Hepatocyte (in vitro differentiated cells): ENCODE measurements at regions not wholly inside any gene's neighbourhood (a gene's known extent, or its start where the extent isn't known, plus 50 kb on each side); places are given as distances from the start of the nearest gene placed in this dataset.

ENCODE experiments used
- DNase-seq: peaks from one replicate; pipeline ENCODE4 v3.0.0-alpha.2; 2016; ENCODE audit warnings: low spot score
- H2AFZ ChIP-seq: fragments of 200-600 bp; sonication (generic); 2 replicates; pipeline ENCODE4 v1.6.0; 2016; ENCODE audit warnings: antibody characterized with exemption, mild to moderate bottlenecking
- H3K27ac ChIP-seq: fragments of 200-600 bp; sonication (generic); 2 replicates; pipeline ENCODE4 v1.5.1; 2016; ENCODE audit warnings: mild to moderate bottlenecking
- H3K27me3 ChIP-seq: fragments of 200-600 bp; sonication (generic); 2 replicates; pipeline ENCODE4 v1.6.1; 2016
- H3K36me3 ChIP-seq: fragments of 200-600 bp; sonication (generic); replicated peaks from 2 replicates; pipeline ENCODE4 v1.5.1; 2016; ENCODE audit warnings: low read depth; ENCODE audit not compliant: insufficient read depth
- H3K4me1 ChIP-seq: fragments of 200-600 bp; sonication (generic); 2 replicates; pipeline ENCODE4 v1.5.1; 2016; ENCODE audit warnings: mild to moderate bottlenecking, moderate library complexity; ENCODE audit not compliant: insufficient read depth
- H3K4me2 ChIP-seq: fragments of 200-600 bp; sonication (generic); 2 replicates; pipeline ENCODE4 v1.6.0; 2016
- H3K4me3 ChIP-seq: fragments of 200-600 bp; sonication (generic); 2 replicates; pipeline ENCODE4 v1.5.1; 2016; ENCODE audit warnings: mild to moderate bottlenecking
- H3K79me2 ChIP-seq: fragments of 200-600 bp; sonication (generic); 2 replicates; pipeline ENCODE4 v1.6.0; 2017; ENCODE audit warnings: mild to moderate bottlenecking
- H3K9me2 ChIP-seq: fragments of 200-600 bp; sonication (generic); replicated peaks from 2 replicates; pipeline ENCODE4 v1.6.0; 2017; ENCODE audit warnings: mild to moderate bottlenecking; ENCODE audit not compliant: insufficient read depth
- H3K9me3 ChIP-seq: fragments of 200-600 bp; sonication (generic); 2 replicates; pipeline ENCODE4 v1.5.1; 2016; ENCODE audit warnings: low read depth, mild to moderate bottlenecking
- H4K20me1 ChIP-seq: fragments of 200-600 bp; sonication (generic); 2 replicates; pipeline ENCODE4 v1.6.0; 2016; ENCODE audit warnings: mild to moderate bottlenecking; ENCODE audit not compliant: insufficient read depth, poor library complexity, severe bottlenecking
- EZH2 ChIP-seq: fragments of 200-600 bp; sonication (generic); IDR thresholded peaks from 2 replicates; pipeline ENCODE4 v1.6.1; 2016; ENCODE audit warnings: antibody characterized with exemption, mild to moderate bottlenecking, borderline replicate concordance
- EZH2phosphoT487 ChIP-seq: fragments of 200-600 bp; sonication (generic); IDR thresholded peaks from one replicate; pipeline ENCODE4 v1.6.1; 2018; ENCODE audit warnings: antibody characterized with exemption, mild to moderate bottlenecking, low read depth, moderate library complexity; ENCODE audit not compliant: unreplicated experiment, severe bottlenecking
- WGBS: methylation state at CpG from one replicate; pipeline ENCODE4 v1.1.6; 2016; ENCODE audit warnings: low lambda C conversion rate; ENCODE audit errors: missing lambda C conversion rate; 5-methylcytosine and 5-hydroxymethylcytosine counted together
- TF ChIP-seq, protein P1 (sequence below): fragments of 200-600 bp; sonication (generic); IDR thresholded peaks from 2 replicates; pipeline ENCODE4 v1.5.1; 2016; ENCODE audit warnings: antibody characterized with exemption, mild to moderate bottlenecking; ENCODE audit not compliant: poor library complexity

DNA sequence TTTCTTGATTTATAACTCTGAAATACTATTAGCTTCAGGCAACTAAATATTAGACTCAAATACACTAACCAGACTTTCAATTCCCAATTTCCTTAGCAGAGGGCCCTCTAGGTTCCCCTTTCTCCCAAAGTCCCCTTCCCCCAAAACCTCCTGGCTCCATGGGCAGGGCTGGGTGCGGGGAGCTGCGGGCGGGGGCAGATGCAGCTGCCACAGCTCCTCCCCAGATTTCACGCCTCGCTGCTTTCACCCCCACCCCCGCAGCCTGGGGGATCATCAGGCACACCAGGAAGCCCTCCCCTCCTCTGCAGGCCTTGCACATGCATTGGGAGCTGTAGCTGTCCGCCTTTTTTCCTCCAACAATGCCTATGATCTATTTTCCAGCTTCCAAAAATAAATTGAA is 82.8 kb upstream of the SPATA31C2 start:
- H3K4me3 ChIP-seq: no peak overlapping the region
- H3K4me2 ChIP-seq: no peak overlapping the region
- no peaks in the 10 kb centered on the region for H3K36me3 ChIP-seq
- no peaks in the 10 kb centered on the region for H3K4me1 ChIP-seq
- H3K9me3 ChIP-seq: no peaks in the 10 kb centered on the region
- H3K79me2 ChIP-seq: no peaks in the 10 kb centered on the region
- TF ChIP-seq EZH2: no peak
- TF ChIP-seq, protein P1, sequence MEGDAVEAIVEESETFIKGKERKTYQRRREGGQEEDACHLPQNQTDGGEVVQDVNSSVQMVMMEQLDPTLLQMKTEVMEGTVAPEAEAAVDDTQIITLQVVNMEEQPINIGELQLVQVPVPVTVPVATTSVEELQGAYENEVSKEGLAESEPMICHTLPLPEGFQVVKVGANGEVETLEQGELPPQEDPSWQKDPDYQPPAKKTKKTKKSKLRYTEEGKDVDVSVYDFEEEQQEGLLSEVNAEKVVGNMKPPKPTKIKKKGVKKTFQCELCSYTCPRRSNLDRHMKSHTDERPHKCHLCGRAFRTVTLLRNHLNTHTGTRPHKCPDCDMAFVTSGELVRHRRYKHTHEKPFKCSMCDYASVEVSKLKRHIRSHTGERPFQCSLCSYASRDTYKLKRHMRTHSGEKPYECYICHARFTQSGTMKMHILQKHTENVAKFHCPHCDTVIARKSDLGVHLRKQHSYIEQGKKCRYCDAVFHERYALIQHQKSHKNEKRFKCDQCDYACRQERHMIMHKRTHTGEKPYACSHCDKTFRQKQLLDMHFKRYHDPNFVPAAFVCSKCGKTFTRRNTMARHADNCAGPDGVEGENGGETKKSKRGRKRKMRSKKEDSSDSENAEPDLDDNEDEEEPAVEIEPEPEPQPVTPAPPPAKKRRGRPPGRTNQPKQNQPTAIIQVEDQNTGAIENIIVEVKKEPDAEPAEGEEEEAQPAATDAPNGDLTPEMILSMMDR: no peak
- TF ChIP-seq EZH2phosphoT487: no peak
- H3K27ac ChIP-seq: no peak overlapping the region
- no peaks in the 10 kb centered on the region for H3K27me3 ChIP-seq
- no peaks in the 10 kb centered on the region for H3K9me2 ChIP-seq
- no peak overlapping the region for H2AFZ ChIP-seq
- H4K20me1 ChIP-seq: no peaks in the 10 kb centered on the region
- no peak for DNase-seq
- WGBS: 87% methylated on average over 5 of the region's 7 CpGs

- no peaks in the 10 kb centered on the region for H3K27me3 ChIP-seq
- no peaks in the 10 kb centered on the region for H3K9me2 ChIP-seq
- TF ChIP-seq, protein P1: no peak
- no peak for TF ChIP-seq EZH2phosphoT487
- no peak for TF ChIP-seq EZH2
- no peak for DNase-seq
- no peaks in the 10 kb centered on the region for H3K9me3 ChIP-seq
- H3K36me3 ChIP-seq: no peaks in the 10 kb centered on the region
- H3K79me2 ChIP-seq: no peaks in the 10 kb centered on the region
- no peak overlapping the region for H3K27ac ChIP-seq
- no peaks in the 10 kb centered on the region for H3K4me1 ChIP-seq
- H4K20me1 ChIP-seq: no peaks in the 10 kb centered on the region
- H3K4me3 ChIP-seq: no peak overlapping the region
- no peak overlapping the region for H3K4me2 ChIP-seq
- H2AFZ ChIP-seq: no peak overlapping the region
- 94% methylated on average over 20 of the region's 20 CpGs for WGBS
Observed at GRCh38 chr9:88220652-88221051, 82.4 kb upstream of the SPATA31C2 start.

- no peaks in the 10 kb centered on the region for H3K9me2 ChIP-seq
- no peaks in the 10 kb centered on the region for H3K4me1 ChIP-seq
- TF ChIP-seq EZH2phosphoT487 (no peak), EZH2 (no peak)
- H3K36me3 ChIP-seq: no peaks in the 10 kb centered on the region
- no peaks in the 10 kb centered on the region for H4K20me1 ChIP-seq
- H3K27ac ChIP-seq: no peak overlapping the region
- no peak overlapping the region for H3K4me3 ChIP-seq
- 64% methylated on average over 4 of the region's 4 CpGs for WGBS
- no peaks in the 10 kb centered on the region for H3K27me3 ChIP-seq
- no peaks in the 10 kb centered on the region for H3K79me2 ChIP-seq
- no peak for DNase-seq
- H3K9me3 ChIP-seq: no peaks in the 10 kb centered on the region
- H2AFZ ChIP-seq: no peak overlapping the region
- H3K4me2 ChIP-seq: no peak overlapping the region
Observed at GRCh38 chr9:88219601-88220000, 81.3 kb upstream of the SPATA31C2 start.

- no peaks in the 10 kb centered on the region for H3K79me2 ChIP-seq
- no peak overlapping the region for H2AFZ ChIP-seq
- H3K4me1 ChIP-seq: no peaks in the 10 kb centered on the region
- no peaks in the 10 kb centered on the region for H3K36me3 ChIP-seq
- no peaks in the 10 kb centered on the region for H3K9me2 ChIP-seq
- WGBS: 75% methylated on average over 3 of the region's 3 CpGs
- DNase-seq: no peak
- no peak overlapping the region for H3K4me3 ChIP-seq
- no peak overlapping the region for H3K27ac ChIP-seq
- H3K27me3 ChIP-seq: no peaks in the 10 kb centered on the region
- TF ChIP-seq, protein P1: no peak
- TF ChIP-seq EZH2phosphoT487 (no peak), EZH2 (no peak)
- no peak overlapping the region for H3K4me2 ChIP-seq
- H3K9me3 ChIP-seq: no peaks in the 10 kb centered on the region
- H4K20me1 ChIP-seq: no peaks in the 10 kb centered on the region
Observed at GRCh38 chr9:88218726-88219125, 80.5 kb upstream of the SPATA31C2 start.
